ENCODE measurements at regions not wholly inside any gene's neighbourhood (a gene's known extent, or its start where the extent isn't known, plus 50 kb on each side); places are given as distances from the start of the nearest gene placed in this dataset.

- no peak for DNase-seq (ENCODE audit: low read depth)
These were observed 624.3 kb upstream of the TENM4 start for GRCh38 chr11:80065086-80065485.

DNA sequence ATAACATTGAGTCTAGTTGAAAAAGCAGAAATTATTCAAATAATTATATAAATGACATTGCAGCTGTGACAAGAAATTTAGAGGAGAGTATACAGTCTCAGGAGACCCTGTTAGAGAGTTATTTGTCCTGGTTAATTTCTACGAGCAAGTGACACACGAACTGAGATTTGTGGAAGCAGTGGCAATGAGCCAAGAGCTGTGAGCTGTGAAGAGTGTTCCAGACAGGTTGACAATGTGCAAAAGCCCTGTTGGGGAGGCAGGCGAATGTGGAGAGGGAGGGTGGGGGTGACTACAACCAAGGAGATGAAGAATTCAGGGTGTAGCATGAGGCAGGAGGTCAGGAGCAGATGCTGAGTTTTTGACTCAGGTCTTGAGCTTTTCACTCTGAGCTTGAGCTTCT is 620.2 kb upstream of the TENM4 start:
- DNase-seq (ENCODE audit: low read depth) = no peak

DNA sequence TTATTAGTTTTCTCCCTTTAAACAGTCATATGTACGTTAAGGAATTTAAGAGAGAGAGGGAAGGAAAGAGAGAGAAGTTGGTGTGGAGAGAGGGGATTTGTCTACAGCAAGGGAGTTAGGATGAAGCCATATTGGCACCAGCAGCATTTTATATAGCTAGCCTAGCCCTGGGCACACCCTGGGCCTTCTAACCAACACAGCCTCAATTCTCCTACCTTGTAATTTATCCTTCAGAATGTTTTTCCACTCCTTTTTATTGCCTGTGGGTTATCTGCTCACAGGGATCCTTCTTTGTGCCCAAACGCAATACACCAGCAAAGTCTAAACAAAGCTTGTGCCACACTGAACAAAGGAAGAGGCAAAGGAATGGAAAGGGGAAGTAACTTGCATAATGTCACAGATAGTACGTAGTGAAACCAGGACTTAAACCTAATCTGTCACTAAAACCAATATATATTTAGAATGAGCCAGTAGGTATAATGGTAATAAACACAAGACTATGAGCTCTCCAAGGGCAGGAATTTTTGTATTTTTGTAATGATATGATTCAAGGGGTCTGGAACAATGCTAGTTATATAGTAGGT is 613.8 kb upstream of the TENM4 start:
- DNase-seq (ENCODE audit: low read depth) = no peak

DNA sequence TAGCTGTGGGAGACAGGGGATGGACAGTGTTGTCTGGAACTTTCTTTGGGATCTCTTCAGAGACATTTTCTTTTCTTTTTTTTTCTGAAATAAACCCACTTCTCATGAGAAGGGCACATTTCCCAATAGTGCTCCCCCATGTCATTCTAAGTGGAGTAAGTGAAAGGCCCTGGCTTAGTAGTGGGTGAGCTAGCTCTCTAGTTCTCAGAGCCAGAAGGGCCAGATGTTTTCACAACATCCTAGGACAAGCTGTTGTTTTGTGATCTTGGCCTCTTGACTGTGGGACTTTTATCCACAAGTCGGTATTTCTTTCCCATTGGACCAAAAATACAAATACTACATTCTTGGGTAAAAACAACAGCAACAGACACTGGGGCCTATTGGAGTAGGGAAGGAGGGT is 607.7 kb upstream of the TENM4 start:
- no peak for DNase-seq (ENCODE audit: low read depth)

DNA sequence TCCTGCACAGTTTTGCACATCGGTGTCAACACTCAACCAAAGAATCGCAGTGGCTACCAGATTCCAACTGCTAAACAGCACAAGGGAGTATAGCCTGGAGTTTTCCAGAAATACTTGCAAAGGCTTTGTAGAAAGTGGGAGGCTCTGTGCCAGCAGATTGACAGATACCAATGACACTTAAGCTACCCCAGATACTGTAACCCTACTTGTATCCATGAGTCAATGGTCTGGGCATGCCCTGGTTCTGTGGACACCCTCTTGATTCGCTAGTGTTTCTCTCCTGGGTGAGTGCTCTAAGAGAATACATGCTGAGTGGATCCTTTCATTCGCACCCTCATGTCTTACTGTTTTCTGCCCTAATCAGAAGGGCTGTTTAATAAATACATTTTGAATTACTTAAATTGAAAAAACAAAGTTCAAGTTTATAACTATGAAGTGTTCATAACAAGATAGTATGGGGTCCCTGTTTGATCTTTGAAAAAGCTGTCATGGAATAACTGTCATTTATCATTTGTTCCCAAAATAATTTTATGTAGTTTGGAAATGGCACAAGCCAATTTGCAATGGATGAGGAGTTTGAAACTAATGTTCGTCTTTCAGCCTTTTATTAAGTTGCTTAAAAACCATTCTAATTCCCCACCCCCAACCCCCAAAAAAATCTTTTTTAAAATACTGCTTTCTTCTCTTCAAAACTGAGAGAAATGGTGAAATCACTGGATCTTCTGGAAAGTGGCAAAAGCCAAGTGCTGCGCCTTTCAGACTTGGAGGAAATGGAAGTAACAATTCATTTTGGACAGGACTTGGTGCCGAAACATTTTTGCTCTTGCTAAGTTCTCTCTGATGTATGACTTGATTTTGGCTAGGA is 600.5 kb upstream of the TENM4 start:
- DNase-seq (ENCODE audit: low read depth) = no peak

- DNase-seq (ENCODE audit: low read depth) = no peak
These were observed 594.0 kb upstream of the TENM4 start for GRCh38 chr11:80034801-80035200.

DNA sequence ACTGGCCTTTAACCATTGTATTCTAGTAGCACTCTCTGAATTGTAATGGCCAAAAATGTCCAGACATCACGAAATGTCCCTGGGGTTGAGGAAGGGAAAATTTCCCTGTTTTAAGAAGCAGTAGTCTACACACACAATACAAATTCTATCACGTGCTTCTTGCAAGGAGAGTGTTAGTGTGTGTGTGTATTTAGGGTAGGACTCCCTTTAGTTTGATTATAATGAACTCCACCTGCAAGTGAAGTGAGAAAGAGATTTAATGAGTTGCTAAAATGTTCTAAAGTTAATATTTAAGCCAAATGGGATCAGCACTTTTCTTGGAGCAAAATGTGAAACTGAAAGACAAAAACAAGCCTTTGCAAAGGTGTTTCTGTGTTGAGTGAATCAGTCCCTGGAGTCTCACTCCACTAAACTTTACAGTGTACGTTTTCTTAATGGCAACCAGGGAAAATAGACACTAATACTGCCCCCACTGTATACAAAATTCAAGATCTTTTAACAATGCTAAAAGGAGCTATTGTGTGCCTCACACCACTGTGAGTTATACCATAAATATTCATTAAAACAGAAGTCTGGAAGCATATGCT is 590.3 kb upstream of the TENM4 start:
- DNase-seq (ENCODE audit: low read depth) = no peak

GRCh38 chr11:80028998-80029397 is 588.2 kb upstream of the TENM4 start:
- DNase-seq (ENCODE audit: low read depth) = no peak

GRCh38 chr11:80024119-80024518 is 583.3 kb upstream of the TENM4 start:
- DNase-seq (ENCODE audit: low read depth) = no peak

DNA sequence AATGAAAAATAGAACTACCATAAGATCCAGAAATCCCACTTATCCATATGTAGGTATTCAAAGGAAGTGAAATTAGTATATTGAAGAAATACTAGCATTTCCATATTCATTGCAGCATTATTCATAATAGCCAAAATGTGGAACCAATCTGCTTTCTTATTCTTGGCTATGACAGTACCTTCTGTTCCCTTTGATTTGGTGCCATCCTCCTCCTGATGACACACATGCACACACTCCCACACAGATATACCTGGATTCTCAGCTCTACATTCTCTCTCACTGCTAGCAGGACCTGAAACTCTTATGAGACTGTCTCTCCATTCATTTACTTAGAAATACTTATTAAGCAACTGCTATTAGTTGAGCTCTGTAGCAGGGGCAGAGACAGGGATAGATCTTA is 582.6 kb upstream of the TENM4 start:
- no peak for DNase-seq (ENCODE audit: low read depth)

DNA sequence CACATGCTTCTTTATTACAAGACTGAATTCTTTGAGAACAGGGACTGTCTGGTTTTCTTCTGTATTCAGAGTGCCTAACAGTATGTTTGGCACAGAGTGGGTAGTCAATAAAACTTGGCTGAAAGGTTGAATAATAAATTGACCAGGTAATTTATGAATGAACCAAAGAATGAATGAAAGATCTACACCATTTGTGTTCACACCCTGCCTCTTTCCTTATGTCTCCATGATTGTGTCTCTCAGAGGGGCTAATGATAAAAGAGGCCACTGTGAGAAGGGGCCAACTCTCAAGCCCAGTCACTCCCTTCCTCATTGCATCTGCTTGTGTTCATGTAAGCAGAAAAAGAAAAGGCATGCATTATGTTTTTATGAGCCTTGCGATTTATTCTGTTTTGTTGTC is 569.7 kb upstream of the TENM4 start:
- DNase-seq (ENCODE audit: low read depth) = no peak

- DNase-seq (ENCODE audit: low read depth) = no peak
These were observed 568.3 kb upstream of the TENM4 start for GRCh38 chr11:80009081-80009480.

GRCh38 chr11:80007616-80008015 is 566.8 kb upstream of the TENM4 start:
- no peak for DNase-seq (ENCODE audit: low read depth)

GRCh38 chr11:79990141-79990540 is 549.3 kb upstream of the TENM4 start:
- DNase-seq (ENCODE audit: low read depth) = no peak

- no peak for DNase-seq (ENCODE audit: low read depth)
These were observed 541.4 kb upstream of the TENM4 start for GRCh38 chr11:79982185-79982584.

- no peak for DNase-seq (ENCODE audit: low read depth)
These were observed 540.1 kb upstream of the TENM4 start for GRCh38 chr11:79980916-79981315.

DNA sequence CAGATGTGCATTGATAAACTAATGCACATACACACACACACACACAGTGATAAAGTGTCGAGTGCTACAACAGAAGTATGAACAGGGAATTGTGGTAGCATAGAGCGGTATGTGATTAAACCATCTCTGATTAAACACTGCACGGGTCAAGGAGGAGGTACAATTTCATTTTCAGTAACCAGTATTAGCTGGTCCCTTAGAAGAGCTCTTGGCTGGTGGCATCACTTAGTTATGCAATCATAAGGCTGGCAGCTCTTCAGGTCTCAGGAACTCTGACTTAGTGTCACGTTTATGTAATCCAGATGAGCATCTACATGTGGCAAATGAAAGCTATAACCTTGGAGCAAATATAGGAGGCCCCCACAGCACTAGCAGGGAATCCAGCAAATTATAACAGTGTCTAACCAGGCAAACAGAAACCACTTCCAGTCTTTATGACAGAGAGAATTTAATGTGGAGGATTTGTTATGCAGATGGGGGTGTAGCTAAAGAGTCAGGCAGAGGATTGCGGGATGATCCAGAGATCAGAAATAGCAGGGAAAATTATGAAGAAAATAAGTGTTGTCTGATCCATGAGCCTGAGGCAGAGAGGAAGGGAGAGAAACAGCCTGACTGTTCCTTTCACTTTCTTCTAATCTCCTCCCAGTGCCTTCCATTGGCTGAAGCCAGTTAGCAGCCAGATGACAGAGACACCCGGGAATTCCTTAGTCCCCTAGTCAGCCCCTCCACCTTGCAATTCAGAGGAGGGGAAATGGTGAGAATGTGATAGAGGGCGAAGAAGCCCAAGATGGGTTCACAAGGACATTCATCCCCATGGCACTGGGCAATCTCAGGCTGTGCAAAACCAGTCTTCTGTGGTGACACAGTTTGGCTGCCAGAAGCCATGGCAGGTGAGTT is 533.1 kb upstream of the TENM4 start:
- DNase-seq (ENCODE audit: low read depth) = no peak

DNA sequence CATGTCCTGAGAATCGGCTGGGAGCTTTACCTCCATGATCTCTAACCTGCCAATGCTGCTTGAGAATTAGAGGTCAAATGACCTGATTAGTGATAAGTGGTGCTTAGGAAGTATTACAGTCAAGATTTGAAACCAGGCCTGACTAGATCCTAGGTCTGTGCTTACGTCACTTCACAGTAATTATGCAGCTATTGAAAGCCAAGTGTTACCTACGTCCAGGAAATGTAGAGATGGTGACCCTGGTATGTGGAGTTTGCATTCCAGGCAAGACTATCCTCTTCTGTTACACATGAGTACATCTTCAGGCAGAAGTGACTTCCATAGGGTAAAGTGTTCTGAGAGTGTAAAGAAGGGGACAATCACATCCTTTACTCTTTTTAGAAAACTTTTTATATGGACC is 530.4 kb upstream of the TENM4 start:
- DNase-seq (ENCODE audit: low read depth) = no peak

DNA sequence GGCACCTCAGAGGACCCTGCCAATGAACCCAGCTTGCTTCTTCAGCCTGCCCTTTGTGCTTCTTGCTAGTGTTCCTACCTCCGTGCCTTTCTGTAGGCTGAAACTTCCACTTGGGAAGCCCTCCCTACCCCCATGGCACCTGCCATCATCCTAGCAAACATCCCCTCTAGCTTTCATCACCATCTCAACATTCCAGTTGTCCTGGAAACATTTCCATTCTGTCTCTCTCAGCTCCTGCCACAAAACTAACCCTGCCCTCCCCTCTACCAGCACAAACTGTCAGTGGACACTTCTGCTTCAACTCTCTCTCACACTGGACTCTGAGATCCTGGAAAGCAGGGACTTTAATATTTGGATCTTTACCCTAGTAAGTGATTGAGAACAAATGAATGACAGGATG is 525.8 kb upstream of the TENM4 start:
- no peak for DNase-seq (ENCODE audit: low read depth)

- no peak for DNase-seq (ENCODE audit: low read depth)
These were observed 523.2 kb upstream of the TENM4 start for GRCh38 chr11:79963856-79964645.

DNA sequence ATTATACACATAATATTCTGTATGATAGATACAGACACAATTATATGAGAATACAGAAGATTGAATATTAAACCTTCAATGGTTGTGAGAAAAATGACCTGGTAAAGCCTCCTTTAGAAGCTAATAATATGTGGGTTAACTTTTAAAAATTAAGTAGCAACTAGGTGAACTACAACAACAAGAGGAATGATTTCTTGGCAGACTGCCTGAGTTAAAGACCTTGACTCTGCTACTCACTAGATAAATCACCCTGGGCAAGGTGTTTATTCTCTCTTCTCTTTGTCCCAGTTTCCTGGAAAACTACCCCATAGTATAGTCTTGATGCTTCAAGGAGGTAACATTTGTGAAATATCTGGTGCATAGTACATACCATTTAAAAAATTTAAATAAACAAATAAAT is 519.6 kb upstream of the TENM4 start:
- DNase-seq (ENCODE audit: low read depth) = no peak

DNA sequence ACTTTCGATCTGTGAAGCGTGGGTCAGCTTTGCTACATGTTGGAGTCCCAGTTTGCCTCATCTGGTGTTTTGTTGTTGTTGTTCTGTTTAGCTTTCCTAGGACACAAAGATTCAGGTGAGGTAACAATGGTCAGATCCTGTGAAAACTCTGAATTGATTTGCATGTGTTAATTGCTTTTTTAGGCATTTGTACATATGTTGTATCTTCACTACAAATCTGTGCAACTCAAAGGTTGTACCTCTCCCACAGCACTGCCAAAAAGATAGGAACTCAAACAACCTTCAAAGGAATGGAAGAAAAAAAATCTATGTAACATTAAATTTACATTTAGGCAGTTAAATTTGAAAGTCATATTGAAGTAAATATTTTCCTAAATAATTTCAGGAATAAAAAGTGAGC is 518.5 kb upstream of the TENM4 start:
- DNase-seq (ENCODE audit: low read depth) = no peak
